HL-60 (cell line): ENCODE measurements at regions not wholly inside any gene's neighbourhood (a gene's known extent, or its start where the extent isn't known, plus 50 kb on each side); places are given as distances from the start of the nearest gene placed in this dataset.

Experiments used
- DNase-seq, 2 experiments: peaks; one replicate each; pipeline ENCODE4 v3.0.0-alpha.2; 2010 to 2020; ENCODE audit warnings: low read depth in 1 of 2, low spot score in 1 of 2
- H3K27ac ChIP-seq: fragments of 250-450 bp; sonication (Bioruptor Pico); replicated peaks from 2 replicates; pipeline ENCODE4 v1.5.1; 2020; ENCODE audit warnings: mild to moderate bottlenecking, moderate library complexity
- H3K27me3 ChIP-seq: fragments of 250-450 bp; sonication (Bioruptor Pico); 2 replicates; pipeline ENCODE4 v1.5.1; 2021; ENCODE audit warnings: mild to moderate bottlenecking, moderate library complexity; ENCODE audit not compliant: insufficient read depth, poor library complexity, severe bottlenecking
- H3K4me3 ChIP-seq: replicated peaks from 2 replicates; pipeline ENCODE4 v1.5.1; 2011; ENCODE audit warnings: mild to moderate bottlenecking, control low read depth, low read length; ENCODE audit not compliant: insufficient read depth
- CTCF ChIP-seq: IDR thresholded peaks from one replicate; pipeline ENCODE4 v1.5.1; 2011; ENCODE audit warnings: low read length, control low read depth, inconsistent platforms; ENCODE audit not compliant: insufficient read depth
- GABPA ChIP-seq: IDR thresholded peaks from 2 replicates; pipeline ENCODE4 v1.6.1; 2012; ENCODE audit warnings: low read depth
- POLR2AphosphoS5 ChIP-seq: IDR thresholded peaks from 2 replicates; pipeline ENCODE4 v1.6.1; 2012; ENCODE audit warnings: low read depth
- REST ChIP-seq: IDR thresholded peaks from 2 replicates; pipeline ENCODE4 v1.6.1; 2012; ENCODE audit warnings: low read depth; ENCODE audit not compliant: insufficient replicate concordance
- SPI1 ChIP-seq: IDR thresholded peaks from 2 replicates; pipeline ENCODE4 v1.6.1; 2012; ENCODE audit warnings: low read depth, mild to moderate bottlenecking, borderline replicate concordance

GRCh38 chr15:61681676-61682075 is 378.6 kb downstream of the VPS13C start:
- TF ChIP-seq POLR2AphosphoS5 (no peak), REST (no peak)
- DNase-seq: no peak
- Histone ChIP-seq H3K27me3 (no peaks in the 10 kb centered on the region), H3K27ac (no peak overlapping the region), H3K4me3 (no peak overlapping the region)

GRCh38 chr15:61681038-61681418 is 379.2 kb downstream of the VPS13C start:
- Histone ChIP-seq H3K27me3 (no peaks in the 10 kb centered on the region), H3K4me3 (no peak overlapping the region), H3K27ac (no peak overlapping the region)
- DNase-seq: peak in 1 of 2 experiments; percentile 34
- TF ChIP-seq POLR2AphosphoS5 (no peak), SPI1 (peak; percentile 86), CTCF (no peak), REST (no peak), GABPA (no peak)

- Histone ChIP-seq H3K4me3 (no peak overlapping the region), H3K27ac (no peak overlapping the region), H3K27me3 (no peaks in the 10 kb centered on the region)
- TF ChIP-seq REST (no peak), CTCF (no peak), GABPA (no peak), SPI1 (no peak), POLR2AphosphoS5 (no peak)
- DNase-seq: no peak
These were observed 379.8 kb downstream of the VPS13C start for GRCh38 chr15:61680260-61681037.
